Large intestine (tissue), 3 donors: ENCODE measurements at regions not wholly inside any gene's neighbourhood (a gene's known extent, or its start where the extent isn't known, plus 50 kb on each side); places are given as distances from the start of the nearest gene placed in this dataset.

ENCODE experiments used
- DNase-seq, 2 donors: peaks; one replicate each; pipeline versions ENCODE4 v3.0.0 to v3.0.0-alpha.2; 2013
- H3K27ac ChIP-seq: one replicate; pipeline ENCODE4 v1.5.1; 2013; ENCODE audit warnings: low read length
- H3K27me3 ChIP-seq: 2 replicates; pipeline ENCODE4 v1.6.1; 2013; ENCODE audit warnings: low read length; ENCODE audit not compliant: control insufficient read depth, insufficient read depth
- H3K36me3 ChIP-seq: 2 replicates; pipeline ENCODE4 v1.6.1; 2013; ENCODE audit warnings: low read length; ENCODE audit not compliant: control insufficient read depth, insufficient read depth
- H3K4me1 ChIP-seq: one replicate; pipeline ENCODE4 v1.6.1; 2013; ENCODE audit warnings: low read length; ENCODE audit not compliant: control insufficient read depth, insufficient read depth
- H3K4me3 ChIP-seq: one replicate; pipeline ENCODE4 v1.5.1; 2013; ENCODE audit warnings: low read length
- H3K9me3 ChIP-seq: one replicate; pipeline ENCODE4 v1.6.1; 2013; ENCODE audit warnings: mild to moderate bottlenecking, low read depth, low read length, moderate library complexity; ENCODE audit not compliant: control insufficient read depth
- WGBS: methylation state at CpG from one replicate; pipeline ENCODE4 v1.1.5; 2013; ENCODE audit warnings: low lambda C conversion rate; ENCODE audit not compliant: insufficient coverage; 5-methylcytosine and 5-hydroxymethylcytosine counted together

- DNase-seq = no peak
- no CpG with 5 or more reads among the region's 1 CpG for WGBS
- no peaks in the 10 kb centered on the region for H3K9me3 ChIP-seq
- no peaks in the 10 kb centered on the region for H3K27me3 ChIP-seq
- H3K27ac ChIP-seq = no peak overlapping the region
- H3K36me3 ChIP-seq = no peaks in the 10 kb centered on the region
- no peak overlapping the region for H3K4me3 ChIP-seq
- no peaks in the 10 kb centered on the region for H3K4me1 ChIP-seq
Observed at GRCh38 chr2:173656086-173656485, 301.4 kb downstream of the CDCA7 start.

DNA sequence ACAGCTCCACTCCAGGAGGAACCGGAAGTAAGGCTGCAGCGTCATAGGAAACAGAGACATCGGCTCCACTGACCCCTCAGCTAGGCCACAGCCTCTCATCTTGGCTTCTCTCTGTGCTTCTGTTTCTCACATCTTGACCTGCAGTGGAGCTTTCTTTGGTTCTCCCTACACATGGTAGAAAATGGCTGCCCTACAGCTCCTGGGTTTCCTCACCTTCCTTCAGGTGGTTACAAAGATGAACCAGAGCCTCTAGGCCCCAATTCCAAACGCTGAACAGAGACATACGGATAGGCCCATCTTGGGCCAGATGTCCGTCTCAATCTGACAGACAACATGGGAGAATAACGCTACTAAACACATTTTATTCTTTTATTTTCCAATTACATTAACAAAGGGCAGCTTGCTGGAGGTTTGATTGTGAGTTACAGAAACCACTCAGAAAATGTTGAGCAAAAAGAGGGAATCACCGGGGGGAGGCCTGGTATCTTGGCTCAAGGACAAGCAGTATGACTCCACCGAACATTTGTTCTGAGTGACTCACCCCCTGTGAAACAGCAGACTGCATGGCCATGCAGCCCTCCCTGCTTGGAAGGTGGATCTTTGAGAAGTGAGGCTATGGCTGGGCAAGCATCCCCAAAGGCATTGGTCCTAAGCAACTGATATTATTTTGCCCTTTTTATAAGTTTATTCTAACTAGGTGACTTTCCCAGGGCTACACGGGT lies 303.5 kb downstream of the CDCA7 start:
- 60% methylated on average over 1 of the region's 10 CpGs for WGBS

GRCh38 chr2:173658946-173659371 lies 304.3 kb downstream of the CDCA7 start:
- WGBS = no CpG with 5 or more reads among the region's 2 CpGs
- no peak for DNase-seq
- Histone ChIP-seq H3K36me3 (no peaks in the 10 kb centered on the region), H3K9me3 (no peaks in the 10 kb centered on the region), H3K27me3 (no peaks in the 10 kb centered on the region), H3K4me1 (no peaks in the 10 kb centered on the region), H3K4me3 (no peak overlapping the region), H3K27ac (no peak overlapping the region)

More for the DNA sequence above, 303.5 kb downstream of the CDCA7 start:
- no peak for DNase-seq
- no peak overlapping the region for H3K4me3 ChIP-seq
- H3K9me3 ChIP-seq = no peaks in the 10 kb centered on the region
- no peak overlapping the region for H3K27ac ChIP-seq
- H3K36me3 ChIP-seq = no peaks in the 10 kb centered on the region
- no peaks in the 10 kb centered on the region for H3K4me1 ChIP-seq
- no peaks in the 10 kb centered on the region for H3K27me3 ChIP-seq

DNA sequence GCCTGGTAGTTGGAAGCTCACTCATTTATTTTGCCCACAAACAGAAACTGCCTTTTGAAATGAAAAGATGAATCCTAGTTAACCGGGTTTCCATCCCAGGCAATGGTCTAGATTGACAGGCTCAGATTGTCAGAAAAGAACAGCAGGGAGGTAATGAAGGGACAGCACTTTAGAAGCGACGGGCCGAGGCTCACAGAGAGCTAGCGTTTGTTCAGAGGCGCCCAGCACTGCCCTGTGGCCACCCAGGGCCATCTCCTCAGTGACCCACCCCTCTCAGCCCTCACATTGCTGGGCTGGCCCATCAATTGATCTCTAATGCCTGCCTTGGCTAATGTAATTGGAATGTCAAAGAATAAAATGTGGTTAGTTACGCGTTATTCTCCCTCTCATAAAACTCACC lies 304.8 kb downstream of the CDCA7 start:
- no peaks in the 10 kb centered on the region for H3K27me3 ChIP-seq
- no peaks in the 10 kb centered on the region for H3K36me3 ChIP-seq
- DNase-seq = no peak
- H3K9me3 ChIP-seq = no peaks in the 10 kb centered on the region
- H3K4me3 ChIP-seq = no peak overlapping the region
- no peak overlapping the region for H3K27ac ChIP-seq
- H3K4me1 ChIP-seq = no peaks in the 10 kb centered on the region
- WGBS = no CpG with 5 or more reads among the region's 8 CpGs

- no peak for DNase-seq
- no peak overlapping the region for H3K27ac ChIP-seq
- no CpG with 5 or more reads among the region's 2 CpGs for WGBS
Observed at GRCh38 chr2:173661586-173661985, 303.6 kb downstream of the SP3 start.

GRCh38 chr2:173663353-173663752 lies 301.8 kb downstream of the SP3 start:
- DNase-seq = no peak
- H3K9me3 ChIP-seq = no peaks in the 10 kb centered on the region
- H3K36me3 ChIP-seq = no peaks in the 10 kb centered on the region
- no peaks in the 10 kb centered on the region for H3K4me1 ChIP-seq
- no CpG with 5 or more reads among the region's 4 CpGs for WGBS
- H3K4me3 ChIP-seq = no peak overlapping the region
- H3K27me3 ChIP-seq = peaks cover 2% of the 10 kb centered on the region
- H3K27ac ChIP-seq = no peak overlapping the region

More at GRCh38 chr2:173661586-173661985, 303.6 kb downstream of the SP3 start:
- Histone ChIP-seq H3K36me3 (no peaks in the 10 kb centered on the region), H3K27me3 (peaks cover 2% of the 10 kb centered on the region), H3K4me1 (no peaks in the 10 kb centered on the region), H3K9me3 (no peaks in the 10 kb centered on the region), H3K4me3 (no peak overlapping the region)

- Histone ChIP-seq H3K27ac (no peak overlapping the region), H3K4me3 (no peak overlapping the region), H3K9me3 (no peaks in the 10 kb centered on the region), H3K4me1 (no peaks in the 10 kb centered on the region), H3K27me3 (peaks cover 2% of the 10 kb centered on the region), H3K36me3 (no peaks in the 10 kb centered on the region)
- WGBS = no CpG with 5 or more reads among the region's 5 CpGs
- no peak for DNase-seq
Observed at GRCh38 chr2:173663835-173664512, 301.2 kb downstream of the SP3 start.

GRCh38 chr2:173664513-173664910 lies 300.7 kb downstream of the SP3 start:
- DNase-seq = no peak
- no peak overlapping the region for H3K27ac ChIP-seq
- no peaks in the 10 kb centered on the region for H3K9me3 ChIP-seq
- H3K4me3 ChIP-seq = no peak overlapping the region
- H3K27me3 ChIP-seq = peaks cover 2% of the 10 kb centered on the region
- no CpG with 5 or more reads among the region's 6 CpGs for WGBS
- no peaks in the 10 kb centered on the region for H3K36me3 ChIP-seq
- H3K4me1 ChIP-seq = no peaks in the 10 kb centered on the region

DNA sequence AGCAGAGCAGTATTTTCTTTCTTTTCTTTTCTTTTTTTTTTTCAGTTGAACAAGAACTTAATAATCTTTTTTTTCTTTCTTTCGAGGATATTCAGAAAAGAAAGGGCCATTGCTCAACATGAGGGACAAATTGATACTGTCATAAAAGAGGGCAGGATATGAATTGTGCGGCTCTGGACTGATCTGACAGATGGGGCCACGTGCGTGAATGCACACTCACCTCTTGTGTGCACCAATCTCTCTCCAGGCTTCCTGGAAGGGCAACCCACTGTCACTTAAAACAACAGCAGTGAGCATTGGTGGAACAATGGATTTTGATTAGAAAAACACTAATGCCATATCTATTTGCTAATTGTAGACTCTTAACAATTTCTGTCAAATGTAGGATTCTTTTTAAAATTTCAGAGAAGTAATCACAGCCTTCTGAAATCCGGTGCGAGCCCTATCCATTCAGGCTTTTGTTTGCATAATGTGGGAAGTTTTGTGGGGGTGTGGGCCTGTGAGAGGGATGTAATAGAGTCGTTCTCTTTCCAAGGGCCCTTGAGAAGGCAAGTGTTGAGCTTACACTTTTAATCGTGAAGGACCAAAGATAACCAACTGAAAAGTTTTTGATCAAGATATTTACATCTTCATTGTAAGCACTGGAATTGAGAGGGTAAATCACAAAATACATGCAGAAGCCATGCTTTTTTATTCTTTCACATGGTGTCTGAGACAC lies 298.8 kb downstream of the SP3 start:
- DNase-seq = no peak
- Histone ChIP-seq H3K36me3 (no peaks in the 10 kb centered on the region), H3K9me3 (no peaks in the 10 kb centered on the region), H3K4me3 (no peak overlapping the region), H3K27me3 (peaks cover 2% of the 10 kb centered on the region), H3K4me1 (no peaks in the 10 kb centered on the region), H3K27ac (no peak overlapping the region)
- 100% methylated on average over 1 of the region's 8 CpGs for WGBS

- no peak for DNase-seq
- H3K9me3 ChIP-seq = no peaks in the 10 kb centered on the region
- no peak overlapping the region for H3K4me3 ChIP-seq
- no CpG with 5 or more reads among the region's 3 CpGs for WGBS
- H3K4me1 ChIP-seq = no peaks in the 10 kb centered on the region
- no peak overlapping the region for H3K27ac ChIP-seq
- peaks cover 2% of the 10 kb centered on the region for H3K27me3 ChIP-seq
- no peaks in the 10 kb centered on the region for H3K36me3 ChIP-seq
Observed at GRCh38 chr2:173667014-173667413, 298.2 kb downstream of the SP3 start.
